Activated CD4-positive, alpha-beta T cell treated with anti-CD3 and anti-CD28 coated beads for 36 hours (primary cell): ENCODE measurements at regions not wholly inside any gene's neighbourhood (a gene's known extent, or its start where the extent isn't known, plus 50 kb on each side); places are given as distances from the start of the nearest gene placed in this dataset.
"Not testable (repeated sequence)": the region's sequence is repeated elsewhere in the genome, so short reads cannot be mapped to it uniquely, and the experiment has no call there.

Experiments used
- ATAC-seq: fragments of 200-7000 bp; cut with Tn5 transposase; one replicate; pipeline ENCODE4 v1.10.0; 2021; ENCODE audit warnings: mild to moderate bottlenecking, moderate library complexity
- CTCF ChIA-PET: fragments of 350-600 bp; sonication (Branson Sonifier 250); formaldehyde crosslinking; loops from one replicate; lab custom pipeline; 2021; ENCODE audit warnings: antibody characterized with exemption; lab: Charles Lee
- POLR2A ChIA-PET: fragments of 350-600 bp; sonication (Branson Sonifier 250); formaldehyde crosslinking; loops from one replicate; lab custom pipeline; 2021; ENCODE audit warnings: antibody characterized with exemption, inconsistent platforms; lab: Charles Lee
- DNase-seq: peaks from one replicate; pipeline ENCODE4 v3.0.0-alpha.2; 2020
- H3K27ac Mint-ChIP-seq: one replicate; pipeline ENCODE4 v1.8.0; 2021; ENCODE audit warnings: mixed read lengths
- H3K27me3 Mint-ChIP-seq: one replicate; pipeline ENCODE4 v1.8.0; 2021; ENCODE audit warnings: mixed read lengths
- H3K36me3 Mint-ChIP-seq: one replicate; pipeline ENCODE4 v1.8.0; 2021; ENCODE audit warnings: low read depth, mixed read lengths
- H3K4me1 Mint-ChIP-seq: one replicate; pipeline ENCODE4 v1.8.0; 2021; ENCODE audit warnings: mixed read lengths
- H3K4me3 Mint-ChIP-seq: one replicate; pipeline ENCODE4 v1.8.0; 2021; ENCODE audit warnings: mild to moderate bottlenecking, moderate library complexity, mixed read lengths
- H3K9me3 Mint-ChIP-seq: one replicate; pipeline ENCODE4 v1.8.0; 2021; ENCODE audit warnings: low read depth, mixed read lengths
- intact Hi-C, 2 experiments: fragments of 100-400 bp; cut with DNase I in 1 of 2; cut with micrococcal nuclease in 1 of 2; formaldehyde crosslinking; loops; one replicate each; pipeline versions ENCODE4 v1.14.2 to v1.15.1; 2022 to 2024; cut with DNase I, micrococcal nuclease

GRCh38 chr21:9004815-9005518, 1516.4 kb upstream of the TPTE start:
- Mint-ChIP-seq H3K9me3 (peaks cover 23% of the 10 kb centered on the region), H3K27me3 (peaks cover 16% of the 10 kb centered on the region)
- POLR2A ChIA-PET, DNase-seq, CTCF ChIA-PET, H3K4me3 Mint-ChIP-seq, ATAC-seq, H3K4me1 Mint-ChIP-seq, H3K27ac Mint-ChIP-seq, H3K36me3 Mint-ChIP-seq, intact Hi-C loops: not testable (repeated sequence)

GRCh38 chr21:9005671-9006070, 1515.7 kb upstream of the TPTE start:
- H3K27ac Mint-ChIP-seq, CTCF ChIA-PET, DNase-seq, H3K4me1 Mint-ChIP-seq, POLR2A ChIA-PET, intact Hi-C loops, H3K36me3 Mint-ChIP-seq, H3K4me3 Mint-ChIP-seq, ATAC-seq: not testable (repeated sequence)
- peaks cover 16% of the 10 kb centered on the region for H3K27me3 Mint-ChIP-seq
- peaks cover 16% of the 10 kb centered on the region for H3K9me3 Mint-ChIP-seq

- H3K27ac Mint-ChIP-seq, intact Hi-C loops, POLR2A ChIA-PET, ATAC-seq, H3K4me3 Mint-ChIP-seq, H3K36me3 Mint-ChIP-seq, DNase-seq, CTCF ChIA-PET, H3K4me1 Mint-ChIP-seq: not testable (repeated sequence)
- peaks cover 14% of the 10 kb centered on the region for H3K9me3 Mint-ChIP-seq
- peaks cover 18% of the 10 kb centered on the region for H3K27me3 Mint-ChIP-seq
Measured at GRCh38 chr21:9006111-9006510, 1515.3 kb upstream of the TPTE start.

- ATAC-seq, POLR2A ChIA-PET, CTCF ChIA-PET, DNase-seq, H3K36me3 Mint-ChIP-seq, H3K4me1 Mint-ChIP-seq, H3K27ac Mint-ChIP-seq, intact Hi-C loops, H3K4me3 Mint-ChIP-seq: not testable (repeated sequence)
- peaks cover 12% of the 10 kb centered on the region for H3K9me3 Mint-ChIP-seq
- peaks cover 18% of the 10 kb centered on the region for H3K27me3 Mint-ChIP-seq
Measured at GRCh38 chr21:9006553-9007323, 1514.6 kb upstream of the TPTE start.

- H3K27me3 Mint-ChIP-seq: peaks cover 24% of the 10 kb centered on the region
- H3K9me3 Mint-ChIP-seq: peaks cover 10% of the 10 kb centered on the region
- no peaks in the 10 kb centered on the region for H3K36me3 Mint-ChIP-seq
- no peak overlapping the region for H3K27ac Mint-ChIP-seq
- CTCF ChIA-PET: no interaction called here
- intact Hi-C loops: no loop called here
- POLR2A ChIA-PET: no interaction called here
- H3K4me3 Mint-ChIP-seq: no peak overlapping the region
- no peaks in the 10 kb centered on the region for H3K4me1 Mint-ChIP-seq
- ATAC-seq: no peak
- DNase-seq: no peak
Measured at GRCh38 chr21:9008636-9009035, 1512.7 kb upstream of the TPTE start.

GRCh38 chr21:9009267-9010016, 1511.9 kb upstream of the TPTE start:
- DNase-seq, H3K27ac Mint-ChIP-seq, ATAC-seq, H3K4me1 Mint-ChIP-seq, POLR2A ChIA-PET, CTCF ChIA-PET, H3K36me3 Mint-ChIP-seq, intact Hi-C loops, H3K4me3 Mint-ChIP-seq: not testable (repeated sequence)
- H3K9me3 Mint-ChIP-seq: peaks cover 13% of the 10 kb centered on the region
- H3K27me3 Mint-ChIP-seq: peaks cover 22% of the 10 kb centered on the region

- ATAC-seq, CTCF ChIA-PET, H3K4me1 Mint-ChIP-seq, H3K4me3 Mint-ChIP-seq, H3K27ac Mint-ChIP-seq, POLR2A ChIA-PET, H3K36me3 Mint-ChIP-seq, intact Hi-C loops, DNase-seq: not testable (repeated sequence)
- Mint-ChIP-seq H3K9me3 (peaks cover 16% of the 10 kb centered on the region), H3K27me3 (peaks cover 20% of the 10 kb centered on the region)
Measured at GRCh38 chr21:9010121-9010795, 1511.1 kb upstream of the TPTE start.

GRCh38 chr21:9010936-9011890, 1510.2 kb upstream of the TPTE start:
- DNase-seq, H3K27ac Mint-ChIP-seq, CTCF ChIA-PET, H3K36me3 Mint-ChIP-seq, intact Hi-C loops, H3K4me3 Mint-ChIP-seq, ATAC-seq, POLR2A ChIA-PET, H3K4me1 Mint-ChIP-seq: not testable (repeated sequence)
- Mint-ChIP-seq H3K27me3 (peaks cover 19% of the 10 kb centered on the region), H3K9me3 (peaks cover 21% of the 10 kb centered on the region)

- ATAC-seq, intact Hi-C loops, H3K4me3 Mint-ChIP-seq, DNase-seq, CTCF ChIA-PET, H3K36me3 Mint-ChIP-seq, H3K27ac Mint-ChIP-seq, POLR2A ChIA-PET, H3K4me1 Mint-ChIP-seq: not testable (repeated sequence)
- Mint-ChIP-seq H3K9me3 (peaks cover 19% of the 10 kb centered on the region), H3K27me3 (peaks cover 17% of the 10 kb centered on the region)
Measured at GRCh38 chr21:9011916-9012315, 1509.5 kb upstream of the TPTE start.

- H3K4me1 Mint-ChIP-seq, intact Hi-C loops, DNase-seq, ATAC-seq, H3K27ac Mint-ChIP-seq, POLR2A ChIA-PET, CTCF ChIA-PET, H3K36me3 Mint-ChIP-seq, H3K4me3 Mint-ChIP-seq: not testable (repeated sequence)
- peaks cover 17% of the 10 kb centered on the region for H3K9me3 Mint-ChIP-seq
- peaks cover 11% of the 10 kb centered on the region for H3K27me3 Mint-ChIP-seq
Measured at GRCh38 chr21:9013502-9014242, 1507.7 kb upstream of the TPTE start.
